DND-41 (cell line): ENCODE measurements at regions not wholly inside any gene's neighbourhood (a gene's known extent, or its start where the extent isn't known, plus 50 kb on each side); places are given as distances from the start of the nearest gene placed in this dataset.
"Not testable (repeated sequence)": the region's sequence is repeated elsewhere in the genome, so short reads cannot be mapped to it uniquely, and the experiment has no call there.

Experiments
- ATAC-seq: fragments of 200-7000 bp; cut with Tn5 transposase; 3 replicates; pipeline ENCODE4 v1.9.1; 2021; ENCODE audit warnings: low read depth; ENCODE audit not compliant: insufficient read depth
- DNase-seq: peaks from one replicate; pipeline ENCODE4 v3.0.0-alpha.2; 2020
- H2AFZ ChIP-seq: 2 replicates; pipeline ENCODE4 v1.6.0; 2012; ENCODE audit warnings: low read depth, low read length
- H3K27ac ChIP-seq: 2 replicates; pipeline ENCODE4 v1.5.1; 2012; ENCODE audit warnings: low read length, inconsistent platforms
- H3K27me3 ChIP-seq: fragments of 200-600 bp; sonication (generic); 2 replicates; pipeline ENCODE4 v1.6.0; 2012; ENCODE audit warnings: low read length, mild to moderate bottlenecking, inconsistent platforms; ENCODE audit not compliant: insufficient read depth, poor library complexity
- H3K36me3 ChIP-seq: 2 replicates; pipeline ENCODE4 v1.5.1; 2012; ENCODE audit warnings: low read length, inconsistent platforms; ENCODE audit not compliant: insufficient read depth
- H3K4me1 ChIP-seq: 2 replicates; pipeline ENCODE4 v1.5.1; 2012; ENCODE audit warnings: mild to moderate bottlenecking, low read length; ENCODE audit not compliant: insufficient read depth
- H3K4me2 ChIP-seq: 2 replicates; pipeline ENCODE4 v1.6.0; 2012; ENCODE audit warnings: mild to moderate bottlenecking, moderate library complexity, low read length, inconsistent platforms; ENCODE audit not compliant: insufficient read depth
- H3K4me3 ChIP-seq, 2 experiments: fragments of 200-600 bp in 1 of 2; shearing (Covaris generic) in 1 of 2; 2 replicates each; pipeline ENCODE4 v1.5.1; 2012 to 2016; ENCODE audit warnings: inconsistent platforms in 2 of 2, low read length in 2 of 2, mild to moderate bottlenecking in 2 of 2, low read depth in 1 of 2, moderate library complexity in 1 of 2
- H3K79me2 ChIP-seq: 2 replicates; pipeline ENCODE4 v1.6.0; 2012; ENCODE audit warnings: low read length, inconsistent platforms; ENCODE audit not compliant: insufficient read depth
- H3K9ac ChIP-seq: 2 replicates; pipeline ENCODE4 v1.6.0; 2012; ENCODE audit warnings: low read depth, mild to moderate bottlenecking, inconsistent platforms, low read length, moderate library complexity
- H3K9me3 ChIP-seq: 2 replicates; pipeline ENCODE4 v1.5.1; 2012; ENCODE audit warnings: low read length, moderate library complexity, mild to moderate bottlenecking, inconsistent platforms; ENCODE audit not compliant: insufficient read depth, severe bottlenecking
- H4K20me1 ChIP-seq: 2 replicates; pipeline ENCODE4 v1.6.0; 2012; ENCODE audit warnings: low read length; ENCODE audit not compliant: insufficient read depth
- EZH2 ChIP-seq: IDR thresholded peaks from 3 replicates; pipeline ENCODE4 v1.6.1; 2012; ENCODE audit warnings: borderline replicate concordance, low read depth, mild to moderate bottlenecking, moderate library complexity, low read length, inconsistent platforms; ENCODE audit not compliant: severe bottlenecking
- TF ChIP-seq, protein P1 (sequence below): IDR thresholded peaks from 2 replicates; pipeline ENCODE4 v1.5.1; 2012; ENCODE audit warnings: borderline replicate concordance, low read length, moderate library complexity, mild to moderate bottlenecking; ENCODE audit not compliant: poor library complexity, severe bottlenecking; ENCODE audit errors: extremely low read depth

DNA sequence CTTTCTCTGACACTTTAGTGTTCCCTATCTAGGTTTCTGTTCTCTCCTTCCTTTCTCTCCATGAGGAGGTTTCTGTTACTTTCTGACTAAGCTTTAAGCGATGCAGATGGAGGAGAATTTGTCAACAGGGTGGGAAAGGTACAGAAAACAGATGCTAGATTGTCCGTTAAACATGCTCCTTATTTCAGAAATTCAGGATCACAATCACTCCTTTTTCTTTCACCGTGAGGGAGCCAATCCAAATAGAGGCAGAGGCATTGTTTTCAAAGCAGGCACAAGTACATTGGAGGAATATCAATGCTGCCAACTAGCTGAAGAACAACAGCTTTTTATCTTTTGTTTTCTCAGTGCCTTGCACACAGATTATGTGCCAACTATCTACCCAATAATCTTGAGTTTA, 215.7 kb upstream of the FOLH1 start:
- Histone ChIP-seq H4K20me1 (no peaks in the 10 kb centered on the region), H3K27ac (no peak overlapping the region), H3K36me3 (no peaks in the 10 kb centered on the region), H3K9ac (no peak overlapping the region), H3K9me3 (no peaks in the 10 kb centered on the region), H2AFZ (no peak overlapping the region), H3K79me2 (no peaks in the 10 kb centered on the region), H3K4me3 (no peak overlapping the region), H3K4me1 (no peaks in the 10 kb centered on the region), H3K27me3 (no peaks in the 10 kb centered on the region), H3K4me2 (no peak overlapping the region)
- DNase-seq: no peak
- ATAC-seq: no peak
- TF ChIP-seq EZH2: no peak
- TF ChIP-seq, protein P1, sequence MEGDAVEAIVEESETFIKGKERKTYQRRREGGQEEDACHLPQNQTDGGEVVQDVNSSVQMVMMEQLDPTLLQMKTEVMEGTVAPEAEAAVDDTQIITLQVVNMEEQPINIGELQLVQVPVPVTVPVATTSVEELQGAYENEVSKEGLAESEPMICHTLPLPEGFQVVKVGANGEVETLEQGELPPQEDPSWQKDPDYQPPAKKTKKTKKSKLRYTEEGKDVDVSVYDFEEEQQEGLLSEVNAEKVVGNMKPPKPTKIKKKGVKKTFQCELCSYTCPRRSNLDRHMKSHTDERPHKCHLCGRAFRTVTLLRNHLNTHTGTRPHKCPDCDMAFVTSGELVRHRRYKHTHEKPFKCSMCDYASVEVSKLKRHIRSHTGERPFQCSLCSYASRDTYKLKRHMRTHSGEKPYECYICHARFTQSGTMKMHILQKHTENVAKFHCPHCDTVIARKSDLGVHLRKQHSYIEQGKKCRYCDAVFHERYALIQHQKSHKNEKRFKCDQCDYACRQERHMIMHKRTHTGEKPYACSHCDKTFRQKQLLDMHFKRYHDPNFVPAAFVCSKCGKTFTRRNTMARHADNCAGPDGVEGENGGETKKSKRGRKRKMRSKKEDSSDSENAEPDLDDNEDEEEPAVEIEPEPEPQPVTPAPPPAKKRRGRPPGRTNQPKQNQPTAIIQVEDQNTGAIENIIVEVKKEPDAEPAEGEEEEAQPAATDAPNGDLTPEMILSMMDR: no peak

DNA sequence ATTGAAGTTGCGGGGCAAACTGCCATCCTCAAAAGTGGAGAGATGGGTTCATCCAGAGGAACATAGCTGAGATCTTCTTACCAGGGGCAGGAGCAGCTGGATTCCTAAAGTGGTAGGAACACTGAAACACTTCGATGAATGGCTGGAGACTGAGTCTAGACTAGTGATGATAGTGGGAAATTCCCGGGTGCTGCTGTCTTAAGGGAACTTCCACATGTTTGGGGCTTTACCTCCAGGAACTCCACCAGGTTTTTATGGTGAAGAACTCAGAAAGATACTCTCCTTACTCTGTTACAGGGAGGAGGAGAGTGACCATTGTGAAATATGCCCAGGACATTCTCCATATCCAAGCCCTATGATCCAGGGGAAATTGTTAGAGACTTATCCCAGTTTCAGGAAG, 210.5 kb upstream of the FOLH1 start:
- H3K27me3 ChIP-seq, H3K9ac ChIP-seq, H3K36me3 ChIP-seq, DNase-seq, H3K4me1 ChIP-seq, H3K4me3 ChIP-seq, H2AFZ ChIP-seq, H3K4me2 ChIP-seq, H3K9me3 ChIP-seq, H3K27ac ChIP-seq, ATAC-seq, H4K20me1 ChIP-seq, H3K79me2 ChIP-seq: not testable (repeated sequence)

DNA sequence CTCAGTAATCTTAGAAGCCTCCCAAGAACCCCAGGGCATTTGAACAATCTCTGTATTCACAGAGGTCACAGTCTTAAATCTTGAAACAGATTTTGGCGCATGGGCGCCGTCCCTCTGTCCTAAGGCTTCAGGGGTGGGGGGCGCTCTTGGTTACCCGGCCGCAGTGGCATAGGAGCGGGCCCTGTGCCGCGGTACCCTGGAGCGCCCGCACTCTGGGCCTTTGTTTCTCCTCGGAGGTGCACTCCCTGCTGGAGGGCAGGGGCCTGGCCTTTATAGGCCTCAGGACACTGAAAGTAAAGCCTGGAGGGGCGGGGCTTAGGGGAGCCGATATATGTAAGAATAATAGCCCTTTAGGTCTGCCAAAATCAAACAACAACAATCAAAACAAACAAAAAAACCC, 197.3 kb upstream of the FOLH1 start:
- H2AFZ ChIP-seq: no peak overlapping the region
- H3K9me3 ChIP-seq: no peaks in the 10 kb centered on the region
- no peak for DNase-seq
- no peak overlapping the region for H3K4me2 ChIP-seq
- ATAC-seq: no peak
- H4K20me1 ChIP-seq: no peaks in the 10 kb centered on the region
- H3K4me1 ChIP-seq: no peaks in the 10 kb centered on the region
- no peak overlapping the region for H3K4me3 ChIP-seq
- H3K36me3 ChIP-seq: no peaks in the 10 kb centered on the region
- H3K27ac ChIP-seq: no peak overlapping the region
- H3K79me2 ChIP-seq: no peaks in the 10 kb centered on the region
- TF ChIP-seq EZH2: no peak
- TF ChIP-seq, protein P1: no peak
- H3K27me3 ChIP-seq: no peaks in the 10 kb centered on the region
- H3K9ac ChIP-seq: no peak overlapping the region

DNA sequence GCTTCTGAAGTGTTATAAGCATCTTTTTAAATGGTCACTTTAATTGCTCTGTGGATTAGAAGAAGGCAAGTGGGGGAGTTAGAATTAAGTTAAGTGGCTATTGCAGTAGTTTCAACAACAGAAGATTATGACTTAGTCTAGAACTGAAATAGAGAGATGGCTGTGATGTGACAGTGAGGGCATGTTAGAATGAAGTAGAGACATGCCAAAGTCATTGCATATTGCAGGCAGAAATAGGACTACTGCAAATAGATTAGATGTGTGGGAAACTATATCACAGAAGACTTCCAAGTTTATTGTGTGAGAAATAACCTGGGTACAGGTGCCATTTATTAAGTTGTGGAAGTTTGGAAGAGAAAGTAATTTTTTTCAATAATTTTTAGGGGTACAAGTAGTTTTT, 187.4 kb upstream of the FOLH1 start:
- not testable (repeated sequence) for H3K4me2 ChIP-seq, H3K27me3 ChIP-seq, DNase-seq, H2AFZ ChIP-seq, H3K4me1 ChIP-seq, H3K9ac ChIP-seq, H3K79me2 ChIP-seq, H3K4me3 ChIP-seq, H3K9me3 ChIP-seq, H3K36me3 ChIP-seq, ATAC-seq, H3K27ac ChIP-seq, H4K20me1 ChIP-seq

DNA sequence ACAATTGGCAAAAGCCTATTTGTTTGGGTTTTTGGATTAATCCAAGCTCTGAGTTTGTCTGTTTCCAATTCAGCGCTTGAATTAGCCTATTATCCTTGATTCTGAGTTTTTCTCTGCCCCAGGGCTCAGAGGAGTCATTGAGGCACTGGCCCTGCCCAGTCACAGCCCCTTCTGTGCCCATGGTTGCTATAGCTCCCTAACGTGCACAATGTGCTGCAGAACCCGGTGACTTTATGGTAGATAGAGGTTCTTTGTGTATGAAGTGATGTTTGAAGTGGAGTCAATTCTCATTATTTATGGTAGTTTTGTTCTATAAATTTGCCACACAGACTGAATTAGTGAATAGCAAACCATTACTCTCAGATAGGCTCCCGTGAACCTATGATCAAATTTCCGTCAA, 182.0 kb upstream of the FOLH1 start:
- H3K4me3 ChIP-seq, DNase-seq, ATAC-seq, H3K4me2 ChIP-seq, H2AFZ ChIP-seq, H3K4me1 ChIP-seq, H3K27ac ChIP-seq, H4K20me1 ChIP-seq, H3K79me2 ChIP-seq, H3K36me3 ChIP-seq, H3K9ac ChIP-seq, H3K27me3 ChIP-seq, H3K9me3 ChIP-seq: not testable (repeated sequence)

DNA sequence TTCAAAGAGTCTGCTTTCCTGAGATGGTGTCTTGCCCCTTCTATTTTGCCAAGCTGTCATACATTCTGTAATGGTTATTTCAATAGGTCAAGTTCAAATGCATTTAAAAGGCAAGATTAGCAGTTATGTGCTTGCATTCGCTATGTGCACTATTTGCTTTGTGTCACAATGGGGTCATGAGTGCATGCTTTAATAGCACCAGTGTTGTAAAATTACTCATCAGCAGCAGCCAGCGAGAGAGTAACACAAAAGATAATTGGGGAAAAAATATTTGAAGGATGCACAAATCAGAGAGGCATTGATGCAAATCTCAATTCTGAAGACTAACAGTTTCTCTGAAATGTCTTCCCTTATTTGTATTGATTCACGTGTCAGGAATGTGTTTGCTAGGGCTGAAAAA, 180.7 kb upstream of the FOLH1 start:
- not testable (repeated sequence) for DNase-seq, H3K4me1 ChIP-seq, H2AFZ ChIP-seq

DNA sequence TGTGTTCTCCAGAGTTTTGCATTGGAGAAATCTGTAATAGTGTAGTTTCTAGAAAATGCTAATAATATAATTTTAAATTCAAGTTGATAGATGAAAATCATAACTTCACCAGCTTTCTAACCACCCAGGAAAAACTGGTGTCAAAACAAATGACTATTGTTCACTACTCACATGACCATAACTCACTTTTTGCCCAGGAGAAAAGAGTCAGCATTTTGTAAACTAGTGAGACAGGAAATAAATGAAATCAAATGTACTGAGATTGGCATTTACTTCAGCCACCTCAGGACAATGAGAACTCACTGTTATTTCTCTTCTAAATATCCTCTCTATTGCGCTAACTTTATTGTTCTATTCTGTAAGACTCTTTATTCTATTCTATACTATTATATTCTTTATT, 176.0 kb upstream of the FOLH1 start:
- H2AFZ ChIP-seq, H3K27me3 ChIP-seq, DNase-seq, H3K9ac ChIP-seq, ATAC-seq, H3K36me3 ChIP-seq, H3K4me3 ChIP-seq, H4K20me1 ChIP-seq, H3K79me2 ChIP-seq, H3K9me3 ChIP-seq, H3K4me2 ChIP-seq, H3K27ac ChIP-seq, H3K4me1 ChIP-seq: not testable (repeated sequence)

More for the DNA sequence above, 180.7 kb upstream of the FOLH1 start:
- not testable (repeated sequence) for ATAC-seq, H3K27me3 ChIP-seq, H3K4me2 ChIP-seq, H3K79me2 ChIP-seq, H3K4me3 ChIP-seq, H4K20me1 ChIP-seq, H3K9ac ChIP-seq, H3K36me3 ChIP-seq, H3K9me3 ChIP-seq, H3K27ac ChIP-seq
